Lower leg skin (tissue), 4 donors: ENCODE measurements at regions not wholly inside any gene's neighbourhood (a gene's known extent, or its start where the extent isn't known, plus 50 kb on each side); places are given as distances from the start of the nearest gene placed in this dataset.

Experiments
- DNase-seq, 2 donors: peaks; one replicate each; pipeline ENCODE4 v3.0.0-alpha.2; 2019; ENCODE audit warnings: low spot score in 2 of 2
- H3K4me3 ChIP-seq: fragments of 200-600 bp; sonication (generic); 2 replicates; pipeline ENCODE4 v1.5.1; 2017; ENCODE audit warnings: mild to moderate bottlenecking, low read depth; ENCODE audit not compliant: poor library complexity, severe bottlenecking
- CTCF ChIP-seq, 3 donors: fragments of 450-650 bp; IDR thresholded peaks; one replicate each; pipeline ENCODE4 v1.5.1; 2016; ENCODE audit warnings: antibody characterized with exemption in 3 of 3, mild to moderate bottlenecking in 3 of 3, moderate library complexity in 2 of 3
- POLR2A ChIP-seq, 2 donors: fragments of 450-650 bp; IDR thresholded peaks; one replicate each; pipeline ENCODE4 v1.6.1; 2016 to 2017; ENCODE audit warnings: antibody characterized with exemption in 2 of 2, mild to moderate bottlenecking in 1 of 2, moderate library complexity in 1 of 2
- WGBS, 2 donors: methylation state at CpG; one replicate each; pipeline ENCODE4 v1.1.5; 2018; 5-methylcytosine and 5-hydroxymethylcytosine counted together
- intact Hi-C: fragments of 100-400 bp; cut with DNase I; formaldehyde crosslinking; loops from one replicate; pipeline ENCODE4 v1.15.0; 2023; ENCODE audit warnings: low total_unique reads

- intact Hi-C loops = loop anchor here (5.0 kb wide), 1 partner anchor 197 kb away; no protein-coding TSS in a partner anchor
- no peak overlapping the region for H3K4me3 ChIP-seq
- no peak for TF ChIP-seq POLR2A (IDR thresholded peaks at IDR 0.05)
- no peak for TF ChIP-seq CTCF (IDR thresholded peaks at IDR 0.05)
- DNase-seq = no peak
- 82 to 89% methylated on average over 7 of the region's 7 CpGs for WGBS, 2 donors
Measured at GRCh38 chr6:3939368-3939958, 90.3 kb downstream of the FAM50B start.

GRCh38 chr6:3939964-3940363, 90.8 kb downstream of the FAM50B start:
- intact Hi-C loops = loop anchor here (5.0 kb wide), 1 partner anchor 198 kb away; no protein-coding TSS in a partner anchor
- no peak for DNase-seq
- no peak overlapping the region for H3K4me3 ChIP-seq
- WGBS, 2 donors = 73 to 81% methylated on average over 9 of the region's 9 CpGs
- TF ChIP-seq CTCF (IDR thresholded peaks at IDR 0.05) (no peak), POLR2A (IDR thresholded peaks at IDR 0.05) (no peak)

- TF ChIP-seq POLR2A (IDR thresholded peaks at IDR 0.05) (no peak), CTCF (IDR thresholded peaks at IDR 0.05) (no peak)
- DNase-seq = no peak
- 87 to 92% methylated on average over 5 of the region's 5 CpGs for WGBS, 2 donors
- intact Hi-C loops = no loop called here
- no peak overlapping the region for H3K4me3 ChIP-seq
Measured at GRCh38 chr6:3940703-3941102, 91.5 kb downstream of the FAM50B start.

GRCh38 chr6:3943331-3943765, 94.2 kb downstream of the FAM50B start:
- intact Hi-C loops = no loop called here
- 46 to 55% methylated on average over 12 of the region's 12 CpGs for WGBS, 2 donors
- TF ChIP-seq CTCF (IDR thresholded peaks at IDR 0.05) (no peak), POLR2A (IDR thresholded peaks at IDR 0.05) (no peak)
- H3K4me3 ChIP-seq = no peak overlapping the region
- no peak for DNase-seq

GRCh38 chr6:3944246-3944645, 95.1 kb downstream of the FAM50B start:
- WGBS, 2 donors = 88 to 93% methylated on average over 5 of the region's 5 CpGs
- no peak for DNase-seq
- intact Hi-C loops = no loop called here

More at GRCh38 chr6:3944246-3944645, 95.1 kb downstream of the FAM50B start:
- no peak overlapping the region for H3K4me3 ChIP-seq
- TF ChIP-seq CTCF (IDR thresholded peaks at IDR 0.05) (no peak), POLR2A (IDR thresholded peaks at IDR 0.05) (no peak)
